GM18498 (cell line): ENCODE measurements at regions not wholly inside any gene's neighbourhood (a gene's known extent, or its start where the extent isn't known, plus 50 kb on each side); places are given as distances from the start of the nearest gene placed in this dataset.

Source experiments
- ATAC-seq: cut with Tn5 transposase; IDR thresholded peaks from one replicate; pipeline ENCODE4 v1.9.1; 2021; ENCODE audit warnings: mild to moderate bottlenecking, moderate library complexity; ENCODE audit not compliant: unreplicated experiment

DNA sequence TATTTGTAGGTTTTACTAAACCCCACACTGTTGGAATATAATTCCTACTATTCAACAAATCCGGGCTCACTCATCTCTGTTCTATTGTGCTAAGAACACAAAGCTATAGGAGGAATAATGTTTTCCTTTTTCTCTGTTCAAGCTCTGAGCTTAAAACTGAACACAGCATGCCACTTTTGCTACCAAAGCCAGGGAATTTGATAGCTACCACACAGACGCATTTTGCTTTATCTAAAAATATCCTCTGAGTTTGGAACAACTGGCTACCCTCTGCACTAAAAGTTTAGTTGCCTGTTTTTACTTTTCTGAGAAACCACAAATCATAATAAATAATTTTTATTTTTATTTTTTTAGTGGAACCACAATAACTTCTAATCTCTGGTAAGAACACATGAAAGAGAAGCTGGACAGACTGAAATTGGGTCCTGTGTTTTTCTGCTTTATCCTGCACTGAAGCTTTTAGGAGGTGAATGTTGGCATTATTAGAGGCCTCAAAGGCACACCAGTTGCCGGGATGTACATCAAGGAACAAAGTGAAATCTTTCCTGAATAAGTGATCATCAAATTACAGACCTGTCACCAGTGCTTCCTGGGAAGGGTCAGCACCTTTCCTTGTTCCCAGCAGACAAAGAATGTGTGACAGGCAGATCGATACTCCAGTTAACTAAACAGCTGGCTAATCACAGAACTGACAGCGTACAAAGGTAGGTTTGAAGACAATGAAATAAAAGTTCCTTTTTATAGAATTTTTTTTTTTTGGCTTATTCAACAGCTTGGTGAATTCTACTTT lies 523.2 kb upstream of the TENM4 start:
- no peak for ATAC-seq

GRCh38 chr11:79960461-79960860 lies 519.6 kb upstream of the TENM4 start:
- no peak for ATAC-seq

- ATAC-seq, result no peak
Observed at GRCh38 chr11:79959318-79959717, 518.5 kb upstream of the TENM4 start.

- ATAC-seq, result no peak
Observed at GRCh38 chr11:79957702-79958101, 516.9 kb upstream of the TENM4 start.

DNA sequence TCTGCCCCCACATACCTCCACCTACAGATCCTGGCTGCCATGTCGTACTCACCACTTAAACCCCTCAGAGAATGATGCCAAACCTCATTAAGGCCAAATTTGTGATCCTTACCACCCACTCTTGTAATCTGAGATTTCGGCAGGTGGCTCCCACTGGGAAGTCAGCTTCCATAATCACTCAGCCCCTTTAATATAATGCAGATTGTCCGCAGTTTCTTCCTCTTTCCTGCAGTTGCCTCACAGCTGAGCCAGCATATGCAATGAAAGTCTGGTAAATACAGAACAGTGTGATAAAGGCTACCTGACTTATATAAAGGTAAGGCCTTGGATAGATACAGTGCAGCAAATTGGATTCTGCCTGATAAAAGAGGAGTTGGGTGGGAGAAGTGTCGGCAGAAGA lies 515.2 kb upstream of the TENM4 start:
- ATAC-seq, result no peak

DNA sequence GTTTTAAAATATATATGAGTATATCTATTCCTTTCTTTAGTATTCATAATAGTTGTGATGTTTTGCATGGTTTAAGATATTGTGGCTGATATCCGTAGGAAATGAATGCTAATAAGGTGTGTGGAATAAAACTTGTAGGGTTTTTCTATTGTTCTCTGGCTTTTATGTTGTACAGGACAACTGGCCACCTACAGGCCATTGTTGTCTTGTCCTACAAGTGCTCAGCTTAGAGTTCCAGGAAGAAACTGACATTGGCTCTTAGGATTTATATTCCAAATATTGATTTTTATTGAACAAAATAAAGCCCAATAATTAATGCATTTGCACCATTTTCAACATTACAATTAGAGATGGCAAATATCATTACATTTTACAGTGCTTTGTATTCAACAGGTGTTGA lies 512.8 kb upstream of the TENM4 start:
- ATAC-seq, result no peak

DNA sequence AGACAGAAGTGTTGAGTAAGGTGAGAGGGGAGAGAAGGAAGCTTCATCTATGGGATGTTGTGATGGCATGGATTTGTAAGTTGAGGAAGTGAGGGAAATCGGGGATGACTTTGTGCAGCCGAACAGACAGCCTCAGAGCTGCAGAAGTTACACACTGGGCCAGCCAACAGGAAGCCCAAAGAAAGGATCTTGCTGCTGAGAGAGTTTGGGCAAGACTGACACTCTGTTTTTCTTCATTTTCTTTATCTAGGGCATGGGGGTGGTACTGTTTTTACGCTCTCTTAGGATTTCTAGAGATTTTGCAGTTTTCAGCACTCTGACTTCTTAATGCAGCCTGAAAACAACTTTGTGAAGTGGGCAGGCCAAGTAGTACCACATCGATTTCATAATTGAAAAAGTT lies 509.9 kb upstream of the TENM4 start:
- no peak for ATAC-seq

- ATAC-seq, result no peak
Observed at GRCh38 chr11:79950172-79950571, 509.3 kb upstream of the TENM4 start.

- no peak for ATAC-seq
Observed at GRCh38 chr11:79949574-79949973, 508.7 kb upstream of the TENM4 start.

GRCh38 chr11:79942646-79943045 lies 501.8 kb upstream of the TENM4 start:
- no peak for ATAC-seq

DNA sequence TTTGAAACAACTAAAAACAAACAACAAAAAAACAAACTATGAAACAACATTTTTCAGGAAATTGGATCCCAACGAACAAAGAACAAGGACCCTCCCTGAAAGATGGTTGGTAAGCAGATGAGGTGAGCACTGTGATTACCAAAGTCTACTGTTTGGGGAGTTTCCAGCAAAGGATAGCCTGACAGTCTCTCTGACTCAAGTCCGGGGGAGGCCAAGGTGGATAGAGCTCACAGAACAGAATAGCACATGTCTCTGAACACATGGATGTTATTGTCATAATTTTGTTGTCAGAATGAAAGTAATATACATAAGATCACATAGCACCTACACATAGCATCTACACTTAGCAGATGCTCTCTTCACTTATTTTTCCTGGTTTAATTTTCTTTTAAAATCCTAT lies 501.3 kb upstream of the TENM4 start:
- ATAC-seq, result no peak

DNA sequence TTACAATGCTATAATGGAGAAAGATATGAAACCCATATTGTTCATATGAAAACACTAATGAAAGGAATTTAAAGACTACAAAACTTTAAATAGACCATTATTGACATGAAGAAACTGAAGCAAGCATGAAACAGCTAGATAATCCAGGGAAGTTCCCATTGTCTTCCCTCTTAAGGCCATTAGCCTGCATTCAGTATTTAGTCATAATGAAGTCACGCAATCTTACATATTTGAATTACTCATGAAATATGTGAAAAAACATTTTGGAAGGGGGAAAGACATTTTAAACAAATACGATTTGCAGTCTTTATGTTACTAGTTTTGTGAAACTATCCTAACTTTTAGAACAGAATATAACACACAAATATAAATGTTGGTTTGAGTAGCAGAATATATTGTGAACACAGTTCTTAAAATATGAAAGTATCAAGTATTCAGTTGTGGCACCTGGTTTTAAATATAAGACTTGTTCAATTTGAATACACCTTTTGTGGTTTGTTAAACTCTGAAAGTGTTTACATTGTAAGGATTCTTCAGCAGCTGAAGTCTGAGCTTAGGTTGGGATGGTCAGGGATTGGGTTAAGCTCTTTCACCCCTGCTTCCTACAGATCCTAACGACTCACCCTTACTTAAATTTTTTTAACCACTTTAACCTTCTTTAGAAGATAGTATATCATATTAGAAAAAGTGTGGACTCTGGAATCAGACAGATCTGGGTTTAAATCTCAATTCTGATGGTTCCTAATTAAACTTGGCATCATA lies 500.3 kb upstream of the TENM4 start:
- ATAC-seq, result no peak

GRCh38 chr11:79940165-79940564 lies 499.3 kb upstream of the TENM4 start:
- ATAC-seq, result no peak

GRCh38 chr11:79939111-79939510 lies 498.3 kb upstream of the TENM4 start:
- ATAC-seq, result no peak

- ATAC-seq, result no peak
Observed at GRCh38 chr11:79937676-79938334, 497.0 kb upstream of the TENM4 start.

DNA sequence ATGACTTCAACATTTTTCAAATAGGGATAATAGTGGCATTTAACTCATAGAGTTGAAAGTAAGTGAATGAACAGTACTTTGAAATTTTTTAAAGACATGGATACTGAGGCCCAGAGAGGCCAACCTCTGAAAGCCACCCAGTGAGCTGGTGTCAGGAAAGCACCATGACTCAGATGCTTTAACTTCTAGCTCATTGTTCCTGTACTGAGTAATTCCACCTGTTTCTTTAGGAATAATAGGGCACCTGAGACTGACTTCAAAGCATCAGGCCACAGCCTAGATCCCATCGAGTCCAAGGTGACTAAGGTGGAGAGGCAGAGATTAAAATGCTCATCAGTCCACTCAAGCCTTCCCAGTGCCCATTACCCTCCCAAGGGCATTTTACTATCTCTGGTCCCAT lies 491.8 kb upstream of the TENM4 start:
- no peak for ATAC-seq

DNA sequence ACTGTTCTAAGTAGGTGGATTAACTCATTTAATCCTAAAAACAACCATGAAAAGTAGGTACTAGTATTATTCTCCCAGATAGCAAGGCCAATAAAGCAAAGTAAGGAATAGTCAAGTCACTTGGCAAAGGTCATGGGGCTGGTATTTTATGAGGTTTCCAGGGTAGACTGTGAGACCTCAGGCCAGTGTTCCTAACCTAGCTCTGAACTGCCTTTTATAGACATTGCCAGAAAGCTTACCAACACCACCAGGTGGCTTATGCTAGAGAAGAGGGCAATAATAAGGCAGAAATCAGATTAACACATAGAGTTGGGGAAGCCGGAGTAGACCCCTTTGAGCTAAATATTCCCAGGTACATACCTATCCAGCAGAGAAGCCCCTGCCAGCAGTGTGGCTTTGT lies 490.9 kb upstream of the TENM4 start:
- no peak for ATAC-seq

DNA sequence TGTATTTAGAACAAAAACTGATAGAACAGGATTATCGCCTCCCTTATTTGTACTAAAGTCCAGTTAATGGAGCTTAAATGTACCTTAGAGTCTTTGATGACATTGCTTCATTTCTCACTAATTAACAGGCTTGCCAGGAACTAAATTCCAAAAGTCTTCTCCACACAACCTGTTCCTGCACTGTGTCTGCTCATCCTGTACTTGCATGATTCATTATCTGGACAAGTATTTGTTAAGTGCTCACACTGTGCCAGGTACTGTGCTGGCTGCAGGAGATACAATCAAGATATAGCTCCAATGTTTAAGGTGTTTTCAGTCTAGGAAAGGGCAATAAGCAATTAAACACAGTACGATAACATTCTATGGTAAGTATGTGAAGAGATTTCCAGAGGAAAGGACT lies 485.9 kb upstream of the TENM4 start:
- ATAC-seq, result no peak

DNA sequence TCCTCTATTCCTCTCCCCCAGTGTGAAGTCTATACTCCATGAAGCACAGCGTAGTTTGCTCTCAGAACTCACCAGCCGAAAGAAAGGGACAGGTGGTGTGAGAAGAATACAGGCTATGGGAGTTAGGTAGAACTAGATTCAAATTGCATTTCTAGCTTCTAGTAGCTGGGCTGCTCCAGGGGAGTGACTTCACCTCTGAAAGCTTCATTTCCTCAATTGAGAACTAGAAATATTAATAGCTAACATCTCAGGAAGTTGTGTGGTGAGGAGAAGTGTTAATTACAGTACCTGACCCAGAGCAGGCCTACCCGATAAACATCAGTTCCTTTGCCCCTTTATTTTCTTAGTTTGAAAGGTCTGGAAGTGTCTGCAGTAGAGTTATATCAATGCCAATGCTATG lies 484.7 kb upstream of the TENM4 start:
- ATAC-seq, result peak; percentile 92

DNA sequence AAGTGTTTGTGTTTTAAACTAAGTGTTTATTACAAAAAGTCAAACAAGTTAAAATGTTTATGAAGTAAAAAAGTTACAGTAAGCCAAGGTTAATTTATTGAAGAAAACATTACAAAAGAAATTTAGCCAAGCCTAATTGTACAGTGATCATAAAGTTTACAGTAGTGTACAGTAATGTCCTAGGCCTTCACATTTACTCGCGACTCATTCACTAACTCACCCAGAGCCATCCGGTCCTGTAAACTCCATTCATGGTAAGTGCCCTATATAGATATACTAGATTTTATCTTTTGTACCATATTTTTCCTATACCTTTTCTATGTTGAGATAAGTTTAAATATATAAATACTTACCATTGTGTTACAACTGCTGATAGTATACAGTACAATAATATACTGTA lies 481.8 kb upstream of the TENM4 start:
- ATAC-seq, result no peak

GRCh38 chr11:79920480-79920879 lies 479.6 kb upstream of the TENM4 start:
- ATAC-seq, result no peak

DNA sequence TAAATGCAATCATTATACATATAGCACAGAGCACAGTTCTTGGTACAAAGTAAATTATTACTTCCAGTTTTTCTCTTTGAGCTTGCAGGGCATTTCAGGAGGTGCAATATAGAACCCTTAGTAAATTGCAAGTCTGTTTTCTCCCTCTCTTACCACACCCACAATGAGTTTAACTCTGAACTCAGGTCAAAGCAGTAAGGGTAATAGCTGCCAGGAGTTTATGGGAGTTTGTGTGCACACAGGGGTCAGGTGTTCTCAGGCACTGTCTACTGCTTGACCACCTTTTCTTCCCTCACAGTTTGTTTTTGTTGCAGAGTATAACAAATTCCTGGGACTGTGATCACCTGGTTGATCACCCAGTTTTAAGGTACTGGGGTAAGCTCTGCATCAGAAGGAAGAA lies 478.5 kb upstream of the TENM4 start:
- no peak for ATAC-seq
